WTC11 (cell line): ENCODE measurements at regions not wholly inside any gene's neighbourhood (a gene's known extent, or its start where the extent isn't known, plus 50 kb on each side); places are given as distances from the start of the nearest gene placed in this dataset.

Experiments used
- ATAC-seq: fragments of 200-7000 bp; cut with Tn5 transposase; 2 replicates; pipeline ENCODE4 v1.10.0; 2021; ENCODE audit warnings: mild to moderate bottlenecking, moderate library complexity
- CTCF ChIA-PET: fragments of 300-600 bp; sonication (Branson Sonifier 250); formaldehyde crosslinking; loops from one replicate; lab custom pipeline; 2021; ENCODE audit warnings: antibody characterized with exemption; lab: Charles Lee
- POLR2A ChIA-PET: fragments of 350-600 bp; sonication (Branson Sonifier 250); formaldehyde crosslinking; loops from one replicate; lab custom pipeline; 2021; ENCODE audit warnings: antibody characterized with exemption; lab: Charles Lee
- DNase-seq: peaks from one replicate; pipeline ENCODE4 v3.0.0; 2021; ENCODE audit warnings: low spot score
- H3K27ac Mint-ChIP-seq: 2 replicates; pipeline ENCODE4 v1.8.0; 2021; ENCODE audit warnings: mixed read lengths
- H3K27me3 Mint-ChIP-seq: 2 replicates; pipeline ENCODE4 v1.8.0; 2021; ENCODE audit warnings: low read depth, mild to moderate bottlenecking, moderate library complexity, mixed read lengths
- H3K36me3 Mint-ChIP-seq: 2 replicates; pipeline ENCODE4 v1.8.0; 2021; ENCODE audit warnings: mixed read lengths
- H3K4me1 Mint-ChIP-seq: 2 replicates; pipeline ENCODE4 v1.8.0; 2022; ENCODE audit warnings: mixed read lengths
- H3K4me3 Mint-ChIP-seq: 2 replicates; pipeline ENCODE4 v1.8.0; 2021; ENCODE audit warnings: mild to moderate bottlenecking, moderate library complexity, mixed read lengths
- H3K9me3 Mint-ChIP-seq: 2 replicates; pipeline ENCODE4 v1.8.0; 2021; ENCODE audit warnings: mixed read lengths
- ARID4B ChIP-seq: sonication (generic); formaldehyde crosslinking; IDR thresholded peaks from 2 replicates; pipeline ENCODE4 v1.8.0; 2023; ENCODE audit warnings: missing genetic modification reagents, mild to moderate bottlenecking, borderline replicate concordance
- ATF1 ChIP-seq: sonication (generic); formaldehyde crosslinking; IDR thresholded peaks from 2 replicates; pipeline ENCODE4 v1.8.1; 2023; ENCODE audit warnings: mild to moderate bottlenecking, moderate library complexity, missing genetic modification reagents
- CREB1 ChIP-seq: sonication (generic); formaldehyde crosslinking; IDR thresholded peaks from 2 replicates; pipeline ENCODE4 v1.8.0; 2023; ENCODE audit warnings: mild to moderate bottlenecking, missing genetic modification reagents
- E2F1 ChIP-seq: sonication (generic); formaldehyde crosslinking; IDR thresholded peaks from 2 replicates; pipeline ENCODE4 v1.8.0; 2022; ENCODE audit warnings: mild to moderate bottlenecking, missing genetic modification reagents
- ESRRA ChIP-seq: sonication (generic); formaldehyde crosslinking; IDR thresholded peaks from 2 replicates; pipeline ENCODE4 v1.8.1; 2022; ENCODE audit warnings: mild to moderate bottlenecking, missing genetic modification reagents, borderline replicate concordance
- FOXK1 ChIP-seq: sonication (generic); formaldehyde crosslinking; IDR thresholded peaks from 2 replicates; pipeline ENCODE4 v1.8.0; 2022; ENCODE audit warnings: mild to moderate bottlenecking, moderate library complexity, missing genetic modification reagents
- FOXP1 ChIP-seq: sonication (generic); formaldehyde crosslinking; IDR thresholded peaks from 2 replicates; pipeline ENCODE4 v1.8.0; 2022; ENCODE audit warnings: missing genetic modification reagents, mild to moderate bottlenecking, moderate library complexity, borderline replicate concordance
- KAT7 ChIP-seq: sonication (generic); formaldehyde crosslinking; IDR thresholded peaks from 2 replicates; pipeline ENCODE4 v1.8.1; 2023; ENCODE audit warnings: missing genetic modification reagents, mild to moderate bottlenecking, borderline replicate concordance
- MXD4 ChIP-seq: fragments of 250-450 bp; sonication (Bioruptor Pico); IDR thresholded peaks from 2 replicates; pipeline ENCODE4 v1.8.0; 2021; ENCODE audit warnings: mild to moderate bottlenecking, moderate library complexity, borderline replicate concordance
- NFYB ChIP-seq: sonication (generic); formaldehyde crosslinking; conservative IDR thresholded peaks from 2 replicates; pipeline ENCODE4 v1.8.0; 2022; ENCODE audit warnings: low read depth, missing genetic modification reagents
- NR3C1 ChIP-seq: sonication (generic); formaldehyde crosslinking; conservative IDR thresholded peaks from 2 replicates; pipeline ENCODE4 v1.8.1; 2023; ENCODE audit warnings: low read depth, mild to moderate bottlenecking, missing genetic modification reagents
- PRDM15 ChIP-seq: sonication (generic); formaldehyde crosslinking; IDR thresholded peaks from 2 replicates; pipeline ENCODE4 v1.8.0; 2022; ENCODE audit warnings: missing genetic modification reagents
- PRRX2 ChIP-seq: fragments of 250-450 bp; sonication (Bioruptor Pico); IDR thresholded peaks from 2 replicates; pipeline ENCODE4 v1.8.0; 2021; ENCODE audit warnings: mild to moderate bottlenecking
- TEAD1 ChIP-seq: sonication (generic); formaldehyde crosslinking; IDR thresholded peaks from 2 replicates; pipeline ENCODE4 v1.8.0; 2022; ENCODE audit warnings: mild to moderate bottlenecking, missing genetic modification reagents
- ZNF121 ChIP-seq: sonication (generic); formaldehyde crosslinking; IDR thresholded peaks from 2 replicates; pipeline ENCODE4 v1.8.0; 2023; ENCODE audit warnings: missing genetic modification reagents
- ZNF281 ChIP-seq: sonication (generic); formaldehyde crosslinking; IDR thresholded peaks from 2 replicates; pipeline ENCODE4 v1.8.0; 2023; ENCODE audit warnings: mild to moderate bottlenecking, missing genetic modification reagents
- ZNF416 ChIP-seq: fragments of 250-450 bp; sonication (Bioruptor Pico); IDR thresholded peaks from 2 replicates; pipeline ENCODE4 v1.9.0; 2021; ENCODE audit warnings: mild to moderate bottlenecking, inconsistent platforms
- TF ChIP-seq, protein P1 (sequence below): sonication (generic); formaldehyde crosslinking; IDR thresholded peaks from 2 replicates; pipeline ENCODE4 v1.8.1; 2022; ENCODE audit warnings: mild to moderate bottlenecking, moderate library complexity, missing genetic modification reagents
- TF ChIP-seq, protein P2 (sequence below): fragments of 200-600 bp; IDR thresholded peaks from 2 replicates; pipeline ENCODE4 v1.8.0; 2022; ENCODE audit warnings: antibody characterized with exemption

- no peak for TF ChIP-seq ARID4B (CRISPR knock-in tag)
Observed at GRCh38 chr18:7170292-7170691, 52.7 kb upstream of the LAMA1 start (continued).

- no peak overlapping the region for H3K4me3 Mint-ChIP-seq
- H3K9me3 Mint-ChIP-seq, result no peaks in the 10 kb centered on the region
- DNase-seq (no peak), ATAC-seq (no peak)
- peaks cover 10% of the 10 kb centered on the region for H3K4me1 Mint-ChIP-seq
- CTCF ChIA-PET, result interaction anchor here (0.9 to 2.1 kb wide), 2 partner anchors 131 kb away, joined by 5 to 14 read pairs; no protein-coding TSS in a partner anchor
- H3K27ac Mint-ChIP-seq, result no peak overlapping the region
- H3K36me3 Mint-ChIP-seq, result no peaks in the 10 kb centered on the region
- H3K27me3 Mint-ChIP-seq, result no peaks in the 10 kb centered on the region
- TF ChIP-seq KAT7 (CRISPR knock-in tag) (no peak), CREB1 (CRISPR knock-in tag) (no peak), FOXK1 (no peak), TEAD1 (CRISPR knock-in tag) (no peak), PRRX2 (CRISPR knock-in tag) (no peak), ZNF416 (CRISPR knock-in tag) (no peak), ATF1 (CRISPR knock-in tag) (no peak), PRDM15 (CRISPR knock-in tag) (no peak), ZNF121 (no peak), NFYB (CRISPR knock-in tag) (no peak), NR3C1 (no peak), MXD4 (CRISPR knock-in tag) (no peak), FOXP1 (CRISPR knock-in tag) (no peak), ESRRA (CRISPR knock-in tag) (no peak), E2F1 (CRISPR knock-in tag) (no peak), ZNF281 (CRISPR knock-in tag) (no peak)
- TF ChIP-seq, protein P1, sequence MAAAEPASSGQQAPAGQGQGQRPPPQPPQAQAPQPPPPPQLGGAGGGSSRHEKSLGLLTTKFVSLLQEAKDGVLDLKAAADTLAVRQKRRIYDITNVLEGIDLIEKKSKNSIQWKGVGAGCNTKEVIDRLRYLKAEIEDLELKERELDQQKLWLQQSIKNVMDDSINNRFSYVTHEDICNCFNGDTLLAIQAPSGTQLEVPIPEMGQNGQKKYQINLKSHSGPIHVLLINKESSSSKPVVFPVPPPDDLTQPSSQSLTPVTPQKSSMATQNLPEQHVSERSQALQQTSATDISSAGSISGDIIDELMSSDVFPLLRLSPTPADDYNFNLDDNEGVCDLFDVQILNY (CRISPR knock-in tag), result no peak
- TF ChIP-seq, protein P2, sequence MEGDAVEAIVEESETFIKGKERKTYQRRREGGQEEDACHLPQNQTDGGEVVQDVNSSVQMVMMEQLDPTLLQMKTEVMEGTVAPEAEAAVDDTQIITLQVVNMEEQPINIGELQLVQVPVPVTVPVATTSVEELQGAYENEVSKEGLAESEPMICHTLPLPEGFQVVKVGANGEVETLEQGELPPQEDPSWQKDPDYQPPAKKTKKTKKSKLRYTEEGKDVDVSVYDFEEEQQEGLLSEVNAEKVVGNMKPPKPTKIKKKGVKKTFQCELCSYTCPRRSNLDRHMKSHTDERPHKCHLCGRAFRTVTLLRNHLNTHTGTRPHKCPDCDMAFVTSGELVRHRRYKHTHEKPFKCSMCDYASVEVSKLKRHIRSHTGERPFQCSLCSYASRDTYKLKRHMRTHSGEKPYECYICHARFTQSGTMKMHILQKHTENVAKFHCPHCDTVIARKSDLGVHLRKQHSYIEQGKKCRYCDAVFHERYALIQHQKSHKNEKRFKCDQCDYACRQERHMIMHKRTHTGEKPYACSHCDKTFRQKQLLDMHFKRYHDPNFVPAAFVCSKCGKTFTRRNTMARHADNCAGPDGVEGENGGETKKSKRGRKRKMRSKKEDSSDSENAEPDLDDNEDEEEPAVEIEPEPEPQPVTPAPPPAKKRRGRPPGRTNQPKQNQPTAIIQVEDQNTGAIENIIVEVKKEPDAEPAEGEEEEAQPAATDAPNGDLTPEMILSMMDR, result no peak
- POLR2A ChIA-PET, result no interaction called here
Observed at GRCh38 chr18:7169601-7170000, 52.0 kb upstream of the LAMA1 start.
